GM21576 (cell line): ENCODE measurements at regions not wholly inside any gene's neighbourhood (a gene's known extent, or its start where the extent isn't known, plus 50 kb on each side); places are given as distances from the start of the nearest gene placed in this dataset.

Source experiments
- ATAC-seq: cut with Tn5 transposase; IDR thresholded peaks from one replicate; pipeline ENCODE4 v1.9.1; 2021; ENCODE audit warnings: mild to moderate bottlenecking, moderate library complexity; ENCODE audit not compliant: unreplicated experiment

GRCh38 chr20:48571949-48572847 is 255.6 kb downstream of the PREX1 start:
- ATAC-seq: no peak

- ATAC-seq: no peak
These were observed 258.1 kb downstream of the PREX1 start for GRCh38 chr20:48569679-48570078.

DNA sequence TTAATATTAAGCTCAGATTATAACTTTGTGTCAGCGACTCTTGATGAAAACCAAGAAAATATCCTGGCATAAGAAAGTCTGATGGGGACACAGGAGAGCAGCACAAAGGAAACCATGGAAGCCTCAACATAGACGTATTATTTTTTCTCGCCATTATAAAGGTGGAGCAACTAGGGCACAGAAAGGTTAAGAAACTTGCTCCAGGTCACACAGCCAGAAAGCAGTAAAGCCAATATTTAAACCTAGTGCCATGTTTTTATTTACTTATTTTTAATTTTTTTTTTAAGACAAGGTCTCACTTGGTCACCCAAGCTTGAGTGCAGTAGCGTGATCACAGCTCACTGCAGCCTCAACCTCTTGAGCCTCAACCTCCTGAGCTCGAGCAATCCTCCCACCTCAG is 259.3 kb downstream of the PREX1 start:
- ATAC-seq: no peak

DNA sequence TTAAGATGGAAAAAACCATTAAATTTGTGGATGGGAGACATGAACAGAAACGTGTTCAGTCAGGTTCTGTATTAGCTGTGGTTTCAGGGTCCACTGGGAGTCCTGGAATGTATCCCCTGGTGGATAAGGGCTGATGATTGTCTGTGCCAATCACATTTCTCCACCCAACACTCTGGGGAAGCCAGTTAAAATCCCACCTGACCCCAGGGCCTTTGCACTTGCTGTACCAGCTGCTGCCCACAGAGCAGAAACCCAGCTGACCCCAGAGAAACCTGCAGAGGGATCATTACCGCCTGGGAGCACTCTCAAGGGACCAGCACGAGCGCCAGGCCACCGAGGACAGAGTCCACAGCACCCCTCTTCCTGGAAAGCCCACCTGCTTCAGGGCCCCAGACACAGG is 260.7 kb downstream of the PREX1 start:
- ATAC-seq: no peak

GRCh38 chr20:48564982-48565539 is 262.7 kb downstream of the PREX1 start:
- no peak for ATAC-seq

DNA sequence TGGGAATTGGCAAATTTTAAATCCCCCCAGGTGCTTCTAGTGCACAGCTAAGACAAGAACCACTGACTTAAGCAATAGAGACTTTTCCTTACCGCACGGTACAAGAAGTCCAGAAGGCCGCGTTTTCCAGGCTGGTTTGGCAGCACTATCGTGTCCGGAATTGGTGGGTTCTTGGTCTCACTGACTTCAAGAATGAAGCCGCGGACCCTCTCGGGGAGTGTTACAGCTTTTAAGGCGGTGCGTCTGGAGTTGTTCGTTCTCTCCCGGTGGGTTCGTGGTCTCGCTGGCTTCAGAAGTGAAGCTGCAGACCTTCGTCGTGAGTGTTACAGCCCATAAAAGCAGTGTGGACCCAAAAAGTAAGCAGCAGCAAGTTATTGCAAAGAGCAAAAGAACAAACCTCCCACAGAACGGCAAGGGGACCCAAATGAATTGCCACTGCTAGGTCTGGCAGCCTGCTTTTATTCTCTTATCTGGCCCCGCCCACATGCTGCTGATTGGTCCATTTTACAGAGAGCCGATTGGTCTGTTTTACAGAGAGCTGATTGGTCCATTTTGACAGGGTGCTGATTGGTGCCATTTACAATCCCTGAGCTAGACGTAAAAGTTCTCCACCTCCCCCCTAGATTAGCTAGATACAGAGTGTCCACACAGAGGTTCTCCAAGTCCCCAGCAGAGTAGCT is 264.5 kb downstream of the PREX1 start:
- no peak for ATAC-seq

DNA sequence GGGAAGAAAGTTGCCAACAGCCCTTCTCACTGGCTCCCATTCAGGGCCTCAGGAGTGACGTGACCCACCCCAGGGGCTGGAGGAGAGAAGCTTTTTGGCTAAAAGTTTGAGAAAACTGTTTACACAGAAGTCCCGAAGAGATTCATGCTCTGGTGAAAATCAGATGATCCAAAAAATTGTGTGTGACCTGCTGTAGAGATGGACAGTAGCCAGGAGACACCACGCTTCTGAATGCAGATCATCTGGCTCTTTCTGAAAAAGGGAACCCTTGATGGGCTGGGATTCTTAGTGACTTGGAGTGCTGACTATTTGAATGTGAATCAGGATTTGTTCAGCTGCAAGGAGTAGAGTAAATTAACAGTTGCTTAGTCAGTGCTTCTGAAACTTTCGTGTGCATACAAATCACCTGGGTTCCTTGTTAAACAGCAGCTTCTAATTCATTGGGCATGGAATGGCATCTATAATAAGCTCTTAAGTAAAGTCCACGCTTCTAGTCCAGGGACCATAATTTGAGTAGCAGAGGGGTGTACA is 265.1 kb downstream of the PREX1 start:
- ATAC-seq: no peak

- ATAC-seq: no peak
These were observed 268.9 kb downstream of the PREX1 start for GRCh38 chr20:48558906-48559305.

DNA sequence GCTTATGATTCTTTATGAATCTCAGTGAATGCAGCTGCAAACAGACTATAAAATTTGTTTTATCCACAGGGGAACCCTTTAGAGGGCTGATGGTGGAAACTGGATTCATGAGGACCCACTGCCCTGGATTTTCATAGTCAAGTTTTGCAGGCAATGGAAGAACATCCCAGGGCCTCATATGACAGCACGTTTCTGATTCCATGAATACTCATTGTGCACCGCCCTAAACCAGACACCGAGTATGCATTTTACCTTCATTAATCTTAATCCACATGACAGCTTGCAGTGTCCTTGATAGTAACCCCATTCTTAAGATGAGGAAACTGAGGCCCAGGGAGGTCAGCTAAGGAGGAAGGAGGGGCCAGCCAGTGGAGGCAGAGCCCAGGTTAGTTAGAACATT is 270.4 kb downstream of the PREX1 start:
- ATAC-seq: no peak

- no peak for ATAC-seq
These were observed 270.8 kb downstream of the PREX1 start for GRCh38 chr20:48556956-48557355.

- ATAC-seq: no peak
These were observed 275.2 kb downstream of the PREX1 start for GRCh38 chr20:48552550-48552949.

- no peak for ATAC-seq
These were observed 277.0 kb downstream of the PREX1 start for GRCh38 chr20:48550814-48551213.

- ATAC-seq: no peak
These were observed 280.1 kb downstream of the PREX1 start for GRCh38 chr20:48547664-48548063.

GRCh38 chr20:48544402-48545339 is 283.1 kb downstream of the PREX1 start:
- ATAC-seq: no peak

- ATAC-seq: peak; percentile 80
These were observed 286.2 kb downstream of the PREX1 start for GRCh38 chr20:48541581-48542071.

GRCh38 chr20:48538856-48539255 is 288.9 kb downstream of the PREX1 start:
- ATAC-seq: no peak

DNA sequence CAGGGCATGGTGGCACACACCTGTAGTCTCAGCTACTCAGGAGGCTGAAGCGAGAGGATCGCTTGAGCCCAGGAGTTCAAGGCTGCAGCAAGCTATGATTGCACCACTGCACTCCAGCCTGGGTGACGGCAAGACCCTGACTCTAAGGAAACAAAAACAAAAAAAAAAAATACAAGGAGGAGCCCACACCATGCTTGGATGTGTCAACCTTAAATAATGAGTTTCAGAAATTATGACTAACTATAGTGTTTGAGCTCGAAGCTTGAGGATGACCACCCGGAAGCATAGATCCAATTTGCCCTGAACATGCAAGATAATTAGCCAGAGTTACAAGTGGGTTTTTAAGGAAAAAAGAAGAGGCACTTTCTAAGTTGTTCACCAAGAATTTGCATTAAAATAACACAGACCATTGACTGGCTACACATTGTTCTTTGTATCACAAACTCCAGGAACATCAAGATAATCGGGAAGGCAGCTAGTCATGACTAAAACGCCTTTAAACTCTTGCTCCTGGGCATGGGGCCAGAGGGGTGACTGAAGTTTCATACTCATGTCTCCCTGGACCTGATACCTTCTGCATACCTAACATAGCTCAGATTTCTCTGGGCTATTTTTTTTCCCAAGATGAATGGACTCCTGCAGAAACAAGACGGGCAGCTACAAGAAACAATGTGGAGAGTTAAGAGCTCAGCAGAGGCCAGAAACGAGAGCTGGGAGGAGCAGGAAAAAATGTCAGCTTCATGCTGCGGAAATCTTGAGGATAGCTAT is 289.6 kb downstream of the PREX1 start:
- no peak for ATAC-seq

GRCh38 chr20:48536206-48536605 is 291.6 kb downstream of the PREX1 start:
- ATAC-seq: no peak

DNA sequence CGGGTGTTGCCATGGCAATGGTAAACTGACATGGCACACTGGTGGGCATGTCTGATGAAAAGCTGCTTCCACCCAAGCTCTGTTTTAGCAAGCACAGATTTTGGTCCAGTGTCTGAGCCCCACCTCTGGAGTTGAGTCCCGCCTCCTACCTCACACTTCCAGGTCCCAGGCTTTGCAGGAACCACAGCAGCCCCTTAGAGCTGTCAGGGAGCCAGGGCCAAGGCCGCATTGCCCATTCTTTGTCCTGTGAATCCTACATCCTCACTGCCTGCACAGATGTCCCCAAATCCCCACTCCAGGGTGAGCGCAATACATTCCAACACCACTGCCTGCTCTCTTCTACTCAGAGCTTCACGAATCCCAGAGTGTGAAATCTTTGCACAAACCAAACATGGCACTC is 292.2 kb downstream of the PREX1 start:
- no peak for ATAC-seq

GRCh38 chr20:48532028-48532427 is 295.8 kb downstream of the PREX1 start:
- ATAC-seq: no peak
